Left lung (tissue), 4 donors: ENCODE measurements at regions not wholly inside any gene's neighbourhood (a gene's known extent, or its start where the extent isn't known, plus 50 kb on each side); places are given as distances from the start of the nearest gene placed in this dataset.
"Not testable (repeated sequence)": the region's sequence is repeated elsewhere in the genome, so short reads cannot be mapped to it uniquely, and the experiment has no call there.

ENCODE experiments used
- ATAC-seq: fragments of 200-7000 bp; cut with Tn5 transposase; one replicate; pipeline ENCODE4 v1.9.1; 2020; ENCODE audit warnings: moderate library complexity
- DNase-seq, 4 donors: peaks; one replicate each; pipeline ENCODE4 v3.0.0-alpha.2; 2013 to 2020
- H3K27ac ChIP-seq, 2 donors: fragments of 200-600 bp; sonication (generic) in 1 of 2; one replicate each; pipeline versions ENCODE4 v1.5.0 to v1.8.0; 2020 to 2021
- H3K27me3 ChIP-seq, 2 donors: fragments of 200-600 bp; sonication (generic) in 1 of 2; one replicate each; pipeline versions ENCODE4 v1.5.0 to v1.8.0; 2020 to 2021
- H3K36me3 ChIP-seq, 2 donors: fragments of 200-600 bp; sonication (generic) in 1 of 2; one replicate each; pipeline versions ENCODE4 v1.5.0 to v1.8.0; 2020 to 2021
- H3K4me1 ChIP-seq, 2 donors: fragments of 200-600 bp; one replicate each; pipeline ENCODE4 v1.8.0; 2021
- H3K4me3 ChIP-seq, 2 donors: fragments of 200-600 bp; sonication (generic) in 1 of 2; one replicate each; pipeline versions ENCODE4 v1.5.0 to v1.8.0; 2020 to 2021; ENCODE audit warnings: mild to moderate bottlenecking in 1 of 2
- H3K9me3 ChIP-seq, 2 donors: fragments of 200-600 bp; sonication (generic) in 1 of 2; one replicate each; pipeline versions ENCODE4 v1.5.0 to v1.8.0; 2020 to 2021
- intact Hi-C, 2 donors: fragments of 100-400 bp; cut with DNase I; formaldehyde crosslinking; loops; one replicate each; pipeline versions ENCODE4 v1.11.2 to v1.14.2; 2022
- TF ChIP-seq, protein P1 (sequence below), 2 donors: fragments of 200-600 bp; sonication (generic) in 1 of 2; IDR thresholded peaks; one replicate each; pipeline versions ENCODE4 v1.5.0 to v1.8.0; 2021; ENCODE audit warnings: antibody characterized with exemption in 2 of 2
- donor health status: DM: no; HTN: yes; CAD: no.
- donor health status: DM: no; HTN: no; CAD: no.

DNA sequence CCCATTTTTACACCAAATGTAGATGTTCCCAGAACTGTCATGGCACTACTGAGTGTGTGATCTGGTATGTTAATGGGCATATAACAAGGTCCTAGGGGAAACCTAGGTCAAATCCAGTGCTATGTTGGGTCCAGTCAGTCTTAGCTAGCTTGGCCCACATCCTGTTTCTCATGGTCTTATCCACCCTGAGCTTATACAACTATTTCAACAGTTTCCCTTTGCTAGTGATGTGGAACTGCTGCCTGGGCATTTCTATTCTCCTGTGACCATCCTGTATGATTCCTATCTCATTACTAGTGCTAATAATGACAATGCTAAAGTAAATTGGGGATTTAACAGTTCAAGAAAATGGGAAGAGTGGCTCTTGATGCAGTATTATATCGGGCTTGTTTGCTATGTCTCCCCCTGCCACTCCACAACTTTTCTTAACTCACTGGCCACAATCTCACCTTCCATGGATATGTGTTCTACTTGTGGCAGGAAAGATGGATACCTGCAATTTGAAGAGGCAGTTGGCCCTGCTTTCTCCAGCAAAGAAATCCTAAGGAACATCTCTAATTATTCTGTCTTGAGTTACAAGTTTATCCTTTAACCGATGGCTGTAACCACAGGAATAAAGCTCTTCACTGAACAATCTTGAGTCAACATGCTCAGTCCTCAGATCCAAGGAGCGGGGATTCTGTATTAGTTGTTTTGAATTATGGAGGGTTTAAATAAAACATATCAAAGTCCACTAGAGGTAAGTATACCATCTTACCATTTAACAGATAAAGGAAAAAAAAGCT, 707.8 kb downstream of the XPNPEP1 start:
- no peak for ATAC-seq

DNA sequence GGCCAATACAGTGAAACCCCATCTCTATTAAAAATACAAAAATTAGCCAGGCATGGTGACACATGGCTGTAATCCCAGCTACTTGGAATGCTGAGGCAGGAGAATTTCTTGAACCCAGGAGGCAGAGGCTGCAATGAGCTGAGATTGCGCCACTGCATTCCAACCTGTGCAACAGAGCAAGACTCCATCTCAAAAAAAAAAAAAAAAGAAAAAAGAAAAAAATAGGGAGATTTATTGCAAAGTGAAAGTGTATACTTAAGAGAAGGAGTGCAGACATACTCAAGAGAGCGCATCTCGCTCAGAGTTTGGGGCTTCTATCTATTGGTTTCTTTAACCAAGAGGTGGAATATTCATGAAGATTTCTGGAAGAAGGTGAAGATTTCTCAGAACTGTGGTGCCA, 708.4 kb downstream of the XPNPEP1 start:
- intact Hi-C loops, ATAC-seq: not testable (repeated sequence)

More for the DNA sequence above, 707.8 kb downstream of the XPNPEP1 start:
- TF ChIP-seq, protein P1, sequence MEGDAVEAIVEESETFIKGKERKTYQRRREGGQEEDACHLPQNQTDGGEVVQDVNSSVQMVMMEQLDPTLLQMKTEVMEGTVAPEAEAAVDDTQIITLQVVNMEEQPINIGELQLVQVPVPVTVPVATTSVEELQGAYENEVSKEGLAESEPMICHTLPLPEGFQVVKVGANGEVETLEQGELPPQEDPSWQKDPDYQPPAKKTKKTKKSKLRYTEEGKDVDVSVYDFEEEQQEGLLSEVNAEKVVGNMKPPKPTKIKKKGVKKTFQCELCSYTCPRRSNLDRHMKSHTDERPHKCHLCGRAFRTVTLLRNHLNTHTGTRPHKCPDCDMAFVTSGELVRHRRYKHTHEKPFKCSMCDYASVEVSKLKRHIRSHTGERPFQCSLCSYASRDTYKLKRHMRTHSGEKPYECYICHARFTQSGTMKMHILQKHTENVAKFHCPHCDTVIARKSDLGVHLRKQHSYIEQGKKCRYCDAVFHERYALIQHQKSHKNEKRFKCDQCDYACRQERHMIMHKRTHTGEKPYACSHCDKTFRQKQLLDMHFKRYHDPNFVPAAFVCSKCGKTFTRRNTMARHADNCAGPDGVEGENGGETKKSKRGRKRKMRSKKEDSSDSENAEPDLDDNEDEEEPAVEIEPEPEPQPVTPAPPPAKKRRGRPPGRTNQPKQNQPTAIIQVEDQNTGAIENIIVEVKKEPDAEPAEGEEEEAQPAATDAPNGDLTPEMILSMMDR (IDR thresholded peaks at IDR 0.05) = no peak
- H3K27me3 ChIP-seq = no peaks in the 10 kb centered on the region
- H3K4me1 ChIP-seq = no peaks in the 10 kb centered on the region
- no peak overlapping the region for H3K4me3 ChIP-seq
- H3K27ac ChIP-seq = no peak overlapping the region
- no peaks in the 10 kb centered on the region for H3K36me3 ChIP-seq
- DNase-seq = no peak
- H3K9me3 ChIP-seq = no peaks in the 10 kb centered on the region
- intact Hi-C loops = no loop called here

DNA sequence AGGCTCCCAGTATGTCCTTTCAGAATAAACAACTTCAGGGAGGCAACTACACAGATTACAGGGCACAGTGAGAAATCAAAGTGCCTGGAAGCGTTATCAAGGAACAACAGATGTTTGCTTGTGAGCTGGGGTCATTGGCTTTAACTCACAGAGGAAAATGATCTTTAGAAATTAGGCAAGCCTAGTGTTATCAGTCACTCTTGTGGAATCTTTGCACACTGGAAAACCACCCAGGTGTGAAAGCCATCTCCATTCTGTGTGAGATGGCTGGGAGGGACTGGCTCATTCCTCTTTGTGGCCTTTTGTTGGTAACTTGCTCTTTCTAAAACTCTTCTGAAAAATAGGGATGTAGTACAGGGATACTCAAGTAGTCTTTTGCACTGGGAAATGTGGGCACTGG, 716.0 kb downstream of the XPNPEP1 start:
- H3K36me3 ChIP-seq = no peaks in the 10 kb centered on the region
- DNase-seq (no peak), ATAC-seq (no peak)
- H3K4me1 ChIP-seq = no peaks in the 10 kb centered on the region
- no peaks in the 10 kb centered on the region for H3K27me3 ChIP-seq
- no peaks in the 10 kb centered on the region for H3K9me3 ChIP-seq
- no peak overlapping the region for H3K4me3 ChIP-seq
- TF ChIP-seq, protein P1 (IDR thresholded peaks at IDR 0.05) = no peak
- intact Hi-C loops = no loop called here
- H3K27ac ChIP-seq = no peak overlapping the region

More for the DNA sequence above, 708.4 kb downstream of the XPNPEP1 start:
- not testable (repeated sequence) for H3K4me3 ChIP-seq, H3K4me1 ChIP-seq, H3K36me3 ChIP-seq, H3K9me3 ChIP-seq, DNase-seq, H3K27ac ChIP-seq, H3K27me3 ChIP-seq

DNA sequence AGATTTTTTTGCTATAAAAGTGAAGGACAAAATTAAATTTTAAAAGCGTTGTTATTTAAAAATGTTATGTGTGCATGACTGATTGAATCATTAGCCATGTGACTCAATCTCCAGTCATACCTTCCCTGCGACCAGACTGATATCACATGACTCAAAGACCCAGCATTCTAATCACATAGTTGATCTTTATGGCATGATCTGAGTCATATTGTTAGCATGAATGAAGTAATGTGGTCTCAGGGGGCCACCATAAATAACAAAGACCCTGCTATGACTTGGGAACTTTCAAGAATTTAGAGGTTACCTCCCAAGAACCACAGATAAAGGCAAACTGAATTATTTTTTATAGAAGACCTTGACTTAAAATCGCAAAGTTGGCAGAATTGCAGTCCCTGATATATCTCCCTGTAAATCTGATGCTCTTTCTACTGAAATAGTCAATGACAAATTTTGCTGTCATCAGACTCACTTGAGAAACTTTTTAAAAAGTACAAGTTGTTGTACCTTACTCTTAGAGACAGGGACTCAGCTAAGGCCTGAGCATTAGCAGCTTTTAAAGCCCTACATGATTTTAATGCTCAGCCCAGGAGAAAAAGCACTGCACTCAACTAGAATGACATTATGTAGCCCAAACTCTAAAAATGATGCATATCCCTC, 717.3 kb downstream of the XPNPEP1 start:
- DNase-seq = no peak
- Histone ChIP-seq H3K4me3 (no peak overlapping the region), H3K9me3 (no peaks in the 10 kb centered on the region), H3K27me3 (no peaks in the 10 kb centered on the region), H3K27ac (no peak overlapping the region), H3K4me1 (no peaks in the 10 kb centered on the region), H3K36me3 (no peaks in the 10 kb centered on the region)
- intact Hi-C loops = no loop called here
- TF ChIP-seq, protein P1 (IDR thresholded peaks at IDR 0.05) = no peak
- no peak for ATAC-seq

DNA sequence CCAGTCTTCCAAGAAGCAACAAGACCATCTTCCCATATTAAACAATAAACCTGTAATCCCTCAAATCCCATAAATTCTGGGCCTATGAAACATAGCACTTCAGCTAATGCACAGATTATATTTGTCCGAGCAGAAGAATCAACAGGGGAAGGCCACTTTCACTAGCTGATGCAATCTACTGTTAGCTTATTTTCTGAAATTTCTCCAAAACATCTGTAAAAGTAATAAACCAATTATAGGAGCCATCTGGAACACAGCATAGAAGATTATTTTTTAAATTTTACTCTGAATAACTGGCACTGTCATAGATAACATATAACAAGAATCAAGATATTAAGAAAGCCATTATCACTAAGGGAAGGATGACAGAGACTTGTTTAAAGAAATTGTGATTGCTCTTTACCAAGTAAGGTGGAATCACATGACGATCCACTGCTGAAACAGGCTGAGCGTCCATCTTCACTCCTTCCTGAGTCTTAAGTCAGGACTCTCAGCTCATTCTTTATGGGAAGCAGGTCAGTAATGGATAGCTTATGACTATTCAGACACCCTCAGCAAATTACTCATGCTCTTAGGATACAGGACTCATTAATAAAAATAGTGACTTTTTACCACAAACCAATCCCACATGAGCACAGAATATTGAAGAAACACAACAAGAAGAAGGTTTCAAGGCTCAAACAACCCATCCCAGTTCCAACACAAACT, 719.5 kb downstream of the XPNPEP1 start:
- H3K4me3 ChIP-seq = no peak overlapping the region
- no peaks in the 10 kb centered on the region for H3K4me1 ChIP-seq
- H3K27ac ChIP-seq = no peak overlapping the region
- H3K36me3 ChIP-seq = no peaks in the 10 kb centered on the region
- intact Hi-C loops = no loop called here
- ATAC-seq (no peak), DNase-seq (no peak)
- H3K27me3 ChIP-seq = no peaks in the 10 kb centered on the region
- TF ChIP-seq, protein P1 (IDR thresholded peaks at IDR 0.05) = no peak
- H3K9me3 ChIP-seq = peaks cover 0 to 4% of the 10 kb centered on the region in 2 donors
